Suppressor macrophage treated with lipopolysaccharide for 4 hours (primary cell): ENCODE measurements at regions not wholly inside any gene's neighbourhood (a gene's known extent, or its start where the extent isn't known, plus 50 kb on each side); places are given as distances from the start of the nearest gene placed in this dataset.

Experiments used
- DNase-seq: peaks from one replicate; pipeline ENCODE4 v3.0.0-alpha.2; 2020

DNA sequence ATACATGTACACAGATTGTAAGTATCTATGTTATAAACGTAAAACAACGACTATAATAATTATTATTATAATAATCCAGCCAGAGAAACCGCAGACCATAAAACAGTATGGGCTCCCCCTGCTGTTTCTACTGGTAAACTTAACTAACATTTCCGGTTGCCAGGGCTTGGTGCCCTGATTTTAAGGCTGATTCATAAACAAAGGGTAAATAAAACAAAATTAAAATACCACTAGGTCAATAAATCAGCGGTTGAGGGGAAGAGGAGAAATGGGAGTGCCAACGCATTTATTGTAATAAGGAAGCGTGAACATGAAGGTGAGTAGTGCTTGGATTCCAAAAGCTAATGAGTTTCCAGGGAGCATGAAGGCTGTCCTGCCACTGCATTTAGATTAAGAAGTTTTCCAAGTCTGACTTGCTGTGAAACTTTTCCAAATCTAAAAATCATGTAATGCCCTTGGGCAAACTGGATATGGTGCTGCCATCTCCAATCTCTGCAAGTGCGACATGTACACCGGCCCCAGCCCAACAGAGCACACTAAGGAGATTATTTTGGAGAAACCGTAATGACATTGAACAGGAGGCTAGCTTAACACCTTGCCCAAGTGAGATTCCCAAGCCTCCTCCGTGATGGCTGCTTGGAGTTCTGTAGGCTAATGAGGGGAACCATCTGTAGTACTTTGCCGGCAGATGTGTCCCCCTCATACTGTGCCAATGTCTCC lies 50.7 kb upstream of the HNRNPA3 start:
- peak; percentile 48 for DNase-seq
